HG02973 (cell line): ENCODE measurements at regions not wholly inside any gene's neighbourhood (a gene's known extent, or its start where the extent isn't known, plus 50 kb on each side); places are given as distances from the start of the nearest gene placed in this dataset.
"Not testable (repeated sequence)": the region's sequence is repeated elsewhere in the genome, so short reads cannot be mapped to it uniquely, and the experiment has no call there.

Experiments
- ATAC-seq: cut with Tn5 transposase; IDR thresholded peaks from one replicate; pipeline ENCODE4 v1.9.1; 2021; ENCODE audit warnings: moderate library complexity; ENCODE audit not compliant: unreplicated experiment

DNA sequence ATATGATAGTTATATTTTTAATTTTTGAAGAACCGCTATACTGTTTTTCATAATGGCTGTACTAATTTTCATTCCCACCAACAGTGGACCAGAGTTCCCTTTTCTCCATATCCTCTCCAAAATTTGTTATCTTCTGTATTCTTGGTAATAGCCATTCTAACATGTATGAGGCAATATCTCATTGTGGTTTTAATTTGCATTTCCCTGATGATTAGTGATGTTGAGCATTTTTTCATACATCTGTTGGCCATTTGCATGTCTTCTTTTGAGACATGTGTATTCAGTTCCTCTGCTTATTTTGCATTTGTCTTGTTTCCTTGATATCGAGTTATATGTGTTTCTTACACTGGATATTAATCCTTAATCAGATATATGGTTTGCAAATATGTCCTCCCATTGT is 770.8 kb upstream of the MBL2 start:
- ATAC-seq, result no peak

DNA sequence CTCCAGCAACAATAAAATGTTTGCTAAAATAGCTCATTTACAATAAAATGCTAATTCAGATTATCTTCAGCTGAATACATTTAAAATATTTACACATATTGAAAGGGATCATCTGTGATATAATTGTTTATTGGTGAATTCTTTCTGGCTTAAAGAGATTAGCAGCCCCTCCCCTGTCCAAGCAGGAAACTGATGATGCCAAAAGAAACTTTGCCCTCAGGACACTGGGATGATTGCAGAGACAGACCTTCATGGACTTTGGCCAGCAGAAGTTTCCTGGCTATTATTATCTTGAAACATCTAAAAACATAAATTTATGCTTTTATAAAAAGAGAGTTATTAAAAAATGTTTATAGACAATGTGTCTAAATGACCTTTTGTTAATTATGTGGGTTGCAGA is 764.9 kb upstream of the MBL2 start:
- ATAC-seq, result no peak

DNA sequence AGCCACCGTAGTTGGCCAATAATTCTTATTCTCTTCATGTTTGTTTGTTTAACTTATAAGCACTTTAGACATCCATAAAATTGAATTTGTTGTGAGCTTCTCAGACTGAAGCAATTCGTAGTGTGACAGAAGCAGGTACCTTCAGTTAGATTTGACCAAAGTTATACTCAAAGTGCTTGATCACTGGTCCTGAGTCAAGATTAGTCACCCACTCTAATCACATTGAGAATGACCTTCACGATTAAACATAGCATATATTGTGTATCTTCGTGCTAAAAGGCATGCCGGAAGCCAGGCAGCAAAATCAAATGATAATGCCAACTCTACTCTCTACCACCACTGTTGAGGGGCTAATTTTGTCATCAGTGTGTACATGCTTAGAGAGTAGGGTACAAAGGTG is 763.7 kb upstream of the MBL2 start:
- ATAC-seq, result no peak

DNA sequence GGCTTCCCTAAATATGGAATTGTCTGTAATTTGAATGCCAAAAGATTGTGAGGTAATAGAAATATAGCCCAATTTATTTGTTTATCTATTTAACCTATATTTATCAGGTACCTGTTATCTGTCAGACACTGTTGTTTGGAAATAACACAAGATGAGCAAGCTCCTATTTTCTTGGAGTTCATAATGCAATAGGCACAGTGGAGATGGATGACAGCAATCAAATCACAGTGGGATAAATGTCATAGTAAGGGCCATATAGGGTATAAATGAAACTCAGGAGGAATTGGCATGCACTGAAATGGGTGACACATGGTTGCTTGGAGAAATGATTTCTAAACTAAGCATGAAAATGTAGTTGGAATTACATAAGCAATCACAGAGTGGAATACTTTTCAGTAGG is 761.8 kb upstream of the MBL2 start:
- ATAC-seq, result no peak

DNA sequence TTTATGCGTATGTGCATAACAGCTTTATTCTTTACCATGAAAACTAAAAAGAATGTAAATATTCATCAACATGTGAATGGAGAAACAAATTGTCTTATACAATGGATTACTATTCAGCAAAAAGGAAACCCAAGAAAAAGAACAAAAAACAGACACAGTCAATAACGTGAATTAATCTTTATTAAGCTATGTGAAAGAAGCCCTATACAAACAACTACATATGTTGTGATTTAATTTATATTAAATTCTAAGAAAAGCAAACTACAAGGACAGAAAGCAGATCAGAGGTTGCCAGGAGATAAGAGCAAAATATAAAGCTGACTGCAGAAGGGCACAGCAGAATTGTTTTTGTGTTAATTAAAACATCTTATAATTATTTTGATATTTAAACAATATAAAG is 756.4 kb upstream of the MBL2 start:
- ATAC-seq, result no peak

DNA sequence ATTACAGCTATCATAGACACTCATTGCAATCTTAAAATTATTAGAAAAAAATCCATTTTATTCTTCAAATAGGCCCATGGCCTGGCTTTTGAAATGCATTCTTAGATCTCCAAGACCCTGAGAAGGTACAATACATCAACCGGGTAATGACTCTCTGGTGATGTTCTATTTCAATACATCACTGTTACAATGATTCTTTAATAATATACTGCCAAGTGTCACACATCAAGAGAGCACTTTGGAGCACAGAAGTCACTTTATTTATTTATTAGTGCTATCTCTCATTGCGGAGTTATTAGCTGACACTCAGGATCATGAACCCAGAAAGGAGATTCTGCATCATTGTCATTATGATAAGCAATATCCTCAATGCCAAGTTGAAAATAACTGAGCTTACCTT is 748.5 kb upstream of the MBL2 start:
- ATAC-seq, result no peak

DNA sequence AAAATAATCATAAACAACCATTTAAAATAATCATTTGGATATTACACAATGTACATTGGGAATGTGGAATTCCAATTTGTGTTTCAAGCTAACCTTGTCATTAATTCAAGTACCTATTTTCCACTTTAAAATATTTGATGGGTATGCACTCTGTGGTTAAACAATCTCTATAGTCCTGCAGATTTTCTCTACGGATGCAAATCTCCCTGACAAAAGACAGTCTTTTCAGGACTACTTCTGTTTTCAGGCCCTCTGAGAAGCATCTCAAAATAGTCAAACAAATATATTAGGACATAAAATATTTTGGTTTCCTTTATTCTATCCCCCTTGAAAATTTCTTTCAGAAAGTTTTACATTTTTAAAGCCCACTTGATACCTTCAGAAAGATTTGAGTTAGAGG is 735.6 kb upstream of the MBL2 start:
- ATAC-seq, result no peak

DNA sequence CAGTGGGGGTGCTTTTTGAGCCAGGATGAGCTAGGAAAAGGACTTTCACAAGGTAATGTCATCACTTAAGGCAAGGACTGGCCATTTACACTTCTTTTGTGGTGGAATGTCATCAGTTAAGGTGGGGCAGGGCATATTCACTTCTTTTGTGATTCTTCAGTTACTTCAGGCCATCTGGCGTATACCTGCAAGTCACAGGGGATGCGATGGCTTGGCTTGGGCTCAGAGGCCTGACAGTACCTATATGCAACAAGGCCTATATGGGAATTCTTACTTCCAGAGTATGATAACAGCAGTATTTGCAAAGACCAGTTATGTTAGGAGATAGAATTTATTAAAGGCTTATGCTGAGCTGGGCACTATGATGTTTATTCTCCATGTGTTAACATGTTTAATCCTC is 731.9 kb upstream of the MBL2 start:
- not testable (repeated sequence) for ATAC-seq

DNA sequence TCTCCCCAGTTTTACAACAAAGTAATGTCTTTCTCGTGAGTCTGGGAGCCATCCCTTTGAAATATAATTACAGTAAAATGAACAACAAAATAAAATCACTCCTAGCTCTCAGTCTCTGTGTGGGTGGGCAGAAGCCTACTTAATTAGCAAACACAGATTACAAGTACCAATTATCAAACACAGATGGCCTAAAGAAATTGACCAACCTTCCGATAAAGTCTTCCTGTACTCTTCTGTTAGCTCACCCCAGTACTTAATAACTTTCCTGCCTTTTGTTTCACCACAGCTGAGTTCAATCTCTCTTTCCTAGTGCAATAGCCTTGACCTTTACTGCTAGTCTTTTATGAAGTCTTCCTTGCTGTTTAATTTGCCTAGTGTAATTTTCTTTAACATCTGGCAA is 719.2 kb upstream of the MBL2 start:
- no peak for ATAC-seq

DNA sequence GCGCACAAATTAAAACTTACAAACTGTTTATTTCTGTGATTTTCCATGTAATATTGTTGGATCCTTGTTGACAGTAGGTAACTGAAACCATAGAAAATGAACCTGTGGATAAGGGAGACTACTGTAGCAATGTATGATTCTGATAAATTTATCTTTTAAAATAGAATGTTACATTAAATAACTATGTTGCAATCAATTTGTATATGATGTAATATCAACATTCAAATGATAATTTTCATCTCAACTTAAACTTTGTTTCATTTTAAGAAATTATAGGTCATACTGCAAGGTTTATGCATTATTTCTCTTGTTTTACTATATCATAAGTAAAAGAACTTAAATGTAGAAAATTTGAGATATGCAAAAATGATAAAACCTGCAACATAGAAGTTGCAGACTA is 718.0 kb upstream of the MBL2 start:
- no peak for ATAC-seq

DNA sequence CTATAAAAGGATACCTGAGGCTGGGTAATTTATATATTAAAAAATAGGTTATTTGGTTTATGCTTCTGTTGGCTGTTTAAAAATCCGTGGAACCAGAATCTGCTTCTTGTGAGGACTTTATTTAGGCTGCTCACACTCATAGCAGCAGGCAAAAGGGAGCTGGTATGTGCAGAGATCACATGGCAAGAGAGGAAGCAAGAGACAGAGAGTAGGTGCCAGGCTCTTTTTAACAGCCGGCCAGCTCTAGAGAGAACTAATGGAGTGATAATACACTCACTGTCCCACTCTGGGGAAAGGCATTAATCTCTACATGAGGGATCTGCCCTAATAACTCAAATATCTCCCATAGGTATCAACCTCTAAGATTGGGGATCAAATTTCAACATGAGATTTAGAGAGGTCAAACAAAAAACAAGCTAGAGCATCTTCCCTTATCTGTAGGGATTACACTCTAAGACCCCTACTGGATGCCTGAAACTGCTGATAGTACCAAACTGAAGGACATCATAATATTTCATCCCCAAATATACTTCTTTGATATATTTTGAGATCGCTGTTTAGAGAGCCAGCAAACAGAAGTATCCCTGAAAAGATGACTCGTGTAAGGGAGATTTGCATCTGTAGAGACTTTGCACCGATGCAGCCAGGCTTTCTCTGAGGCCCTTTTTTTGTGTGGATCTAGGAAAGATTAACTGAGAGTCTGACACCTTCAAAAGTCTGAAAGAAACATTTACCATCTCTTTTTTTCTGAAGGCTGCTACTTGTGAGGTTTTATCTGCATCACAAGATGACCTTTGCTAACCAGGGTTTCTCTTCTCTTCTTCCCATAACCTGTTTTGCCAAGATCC is 717.0 kb upstream of the MBL2 start:
- ATAC-seq, result no peak

DNA sequence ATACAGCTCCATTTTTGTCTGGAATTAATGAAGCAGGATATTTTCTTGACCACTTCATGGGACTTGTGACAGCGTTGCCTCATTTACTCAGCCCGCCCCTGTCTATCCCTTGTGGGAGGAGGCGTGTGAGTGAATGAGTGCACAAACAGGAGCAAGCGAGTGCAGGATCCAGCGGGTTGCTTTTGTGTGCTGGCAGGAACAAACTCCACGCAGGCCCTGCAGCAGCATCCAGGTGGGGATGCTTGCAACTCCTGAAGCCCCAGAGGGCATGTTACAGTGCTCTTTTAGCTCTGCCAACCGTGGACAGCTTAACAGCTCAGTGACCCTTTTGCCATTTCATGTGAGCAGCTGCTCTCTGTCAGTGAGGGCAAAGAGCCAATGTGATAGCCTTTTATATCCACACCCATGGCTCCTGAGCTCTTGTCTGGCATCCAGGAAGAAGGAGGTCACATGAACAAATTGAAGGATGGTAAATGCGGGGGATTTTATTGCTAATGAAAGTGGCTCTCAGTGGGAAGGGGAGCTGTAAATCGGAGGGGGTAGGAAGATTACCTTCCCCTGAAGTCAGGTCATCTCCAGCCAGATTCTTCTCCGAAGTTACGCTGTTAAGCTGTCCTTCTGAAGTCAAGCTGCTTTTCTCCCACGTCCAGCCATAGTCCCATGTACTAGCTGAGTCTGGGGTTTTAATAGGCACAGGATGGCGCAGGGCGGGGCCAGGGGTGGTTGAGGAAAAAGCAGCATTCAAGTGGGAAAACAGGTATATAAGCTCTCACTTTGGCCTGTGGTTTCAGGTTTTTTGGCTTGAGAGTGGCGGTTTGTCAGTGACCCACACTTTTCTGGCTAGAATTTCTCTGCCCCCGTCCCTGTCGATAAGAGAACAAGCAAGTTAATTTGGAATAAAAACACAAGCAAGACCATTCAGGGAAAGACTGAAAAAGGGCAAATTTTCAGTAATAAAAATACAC is 714.7 kb upstream of the MBL2 start:
- ATAC-seq, result no peak

DNA sequence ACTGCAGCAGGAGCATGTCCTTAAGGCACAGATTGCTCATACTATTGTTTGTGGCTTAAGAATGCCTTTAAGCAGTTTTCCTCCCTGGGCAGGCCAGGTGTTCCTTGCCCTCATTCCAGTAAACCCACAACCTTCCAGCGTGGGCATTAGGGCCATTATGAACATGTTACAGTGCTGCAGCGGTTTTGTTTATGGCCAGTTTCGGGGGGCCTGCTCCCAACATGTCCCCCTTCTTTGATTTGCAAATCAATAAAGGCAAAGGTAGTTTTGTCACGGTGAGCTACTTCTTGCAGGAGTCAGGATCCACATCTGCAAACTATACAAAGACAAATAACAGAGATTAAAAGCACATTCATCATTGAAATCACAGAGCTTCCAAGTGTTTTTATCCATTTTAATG is 712.8 kb upstream of the MBL2 start:
- ATAC-seq, result not testable (repeated sequence)

DNA sequence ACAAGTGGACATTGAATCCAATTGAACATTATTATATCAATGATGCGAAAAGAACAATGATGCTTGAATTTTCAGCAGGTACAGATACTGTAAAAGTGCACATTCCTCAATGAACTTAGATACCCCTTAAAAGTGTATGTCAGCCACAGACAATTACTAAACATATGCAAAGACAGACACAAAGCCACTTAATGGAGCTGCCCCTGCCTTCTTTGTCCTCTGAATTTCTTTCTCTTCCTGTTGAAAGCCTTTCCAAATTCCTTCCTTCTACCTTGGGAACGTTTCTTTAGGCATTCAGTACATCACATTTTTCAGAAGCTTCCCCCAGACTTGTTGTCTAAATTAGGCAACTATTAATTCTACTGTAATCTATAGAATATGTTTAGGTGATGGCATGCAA is 706.8 kb upstream of the MBL2 start:
- ATAC-seq, result no peak

DNA sequence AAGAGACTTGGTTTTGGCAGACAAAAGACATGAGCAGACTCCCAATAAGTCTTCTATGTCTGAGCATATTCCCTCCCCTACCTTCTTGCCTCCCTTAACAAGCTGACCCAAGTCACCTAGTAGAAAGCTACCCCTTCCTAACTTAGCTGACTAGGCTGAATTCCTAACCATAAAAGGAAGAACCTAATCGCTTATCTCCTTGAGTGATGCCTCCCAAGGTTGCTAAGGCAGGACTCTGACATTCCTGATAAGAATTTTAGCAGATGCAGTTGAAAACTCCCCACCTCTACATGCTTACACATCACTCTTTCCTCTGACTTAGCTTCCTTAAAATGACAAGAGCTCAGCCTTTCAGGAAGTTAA is 704.7 kb upstream of the MBL2 start:
- no peak for ATAC-seq

DNA sequence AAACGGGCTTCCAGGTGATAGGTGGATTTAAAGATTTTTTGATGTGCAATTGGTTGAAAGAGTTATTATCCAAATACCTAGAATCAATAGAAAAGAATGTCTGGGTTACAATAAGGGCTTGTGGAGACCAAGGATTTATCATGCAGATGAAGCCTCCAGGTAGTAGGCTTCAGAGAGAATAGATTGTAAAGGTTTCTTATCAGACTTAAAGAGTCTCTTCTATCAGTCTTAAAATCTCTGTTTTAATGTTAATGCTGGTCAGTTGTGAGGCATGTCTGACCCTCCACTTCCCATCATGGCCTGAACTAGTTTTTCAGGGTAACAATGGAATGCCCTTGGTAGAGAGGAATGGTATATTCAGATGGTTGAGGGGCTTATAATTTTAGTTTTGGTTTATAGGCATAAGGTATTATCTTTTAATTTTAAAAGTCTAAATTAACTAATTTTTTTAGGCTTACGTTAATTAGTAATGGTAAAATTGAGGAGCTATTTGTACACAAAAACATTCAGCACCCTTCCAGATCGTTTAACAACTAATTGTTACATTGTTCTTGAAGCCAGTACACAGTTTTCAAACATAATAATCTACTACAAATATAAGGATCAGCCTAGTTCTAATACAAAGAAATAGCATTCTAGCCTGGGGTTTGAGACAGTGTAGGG is 704.2 kb upstream of the MBL2 start:
- no peak for ATAC-seq

DNA sequence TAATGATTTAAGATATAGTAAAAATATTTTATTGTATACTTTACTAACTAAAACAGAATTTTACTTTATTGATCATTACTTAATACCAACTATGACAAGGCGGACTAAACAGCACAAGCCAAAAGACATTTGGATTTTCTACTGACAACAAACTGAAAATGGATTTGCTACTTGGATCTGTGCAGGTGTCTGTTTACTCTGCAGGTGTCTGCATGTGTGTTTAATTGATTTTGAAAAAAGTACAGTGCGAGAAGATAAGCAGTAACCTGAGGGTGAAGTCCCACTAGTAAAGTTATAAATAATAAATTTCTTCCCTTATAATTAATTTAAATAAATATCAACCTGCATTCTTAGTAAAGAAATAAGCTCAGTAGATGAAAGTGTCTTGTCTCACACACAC is 696.8 kb upstream of the MBL2 start:
- ATAC-seq, result no peak

DNA sequence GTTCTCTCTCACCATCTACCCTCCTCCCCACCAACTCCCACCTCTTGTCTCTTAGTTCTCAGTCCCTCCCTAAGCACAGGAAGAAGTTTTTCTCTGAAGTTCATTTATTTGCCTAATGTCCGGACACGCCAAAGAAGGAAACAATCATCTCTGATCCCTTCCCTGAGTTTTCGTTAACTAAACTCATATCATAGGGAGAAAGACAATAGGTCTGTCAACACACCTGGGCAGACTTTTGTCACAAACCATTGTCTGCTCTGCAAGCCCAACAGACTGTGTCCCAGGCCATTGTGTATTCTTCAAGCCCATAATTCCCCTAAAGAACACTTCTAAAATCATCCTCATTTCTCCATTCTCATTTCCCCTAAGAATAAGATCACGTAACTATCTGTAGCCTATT is 691.0 kb upstream of the MBL2 start:
- no peak for ATAC-seq

DNA sequence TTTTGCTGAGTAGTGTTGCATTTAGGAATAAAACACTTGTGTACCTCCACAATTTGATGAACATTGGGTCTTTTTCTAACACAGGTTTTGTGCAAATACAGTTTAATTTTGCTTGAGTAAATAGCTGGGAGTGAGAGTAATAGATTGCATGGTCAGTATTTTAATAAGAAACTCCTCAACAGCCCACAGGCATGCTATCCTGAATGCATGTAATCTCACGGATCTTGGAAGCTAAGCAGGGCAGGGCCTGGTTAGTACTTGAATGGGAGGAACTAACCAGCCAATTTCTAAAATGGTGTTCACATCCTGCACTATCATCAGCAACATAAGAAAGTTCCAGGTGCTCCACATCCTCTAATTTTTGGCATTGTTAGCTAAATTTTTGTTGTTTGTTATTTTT is 685.4 kb upstream of the MBL2 start:
- no peak for ATAC-seq

DNA sequence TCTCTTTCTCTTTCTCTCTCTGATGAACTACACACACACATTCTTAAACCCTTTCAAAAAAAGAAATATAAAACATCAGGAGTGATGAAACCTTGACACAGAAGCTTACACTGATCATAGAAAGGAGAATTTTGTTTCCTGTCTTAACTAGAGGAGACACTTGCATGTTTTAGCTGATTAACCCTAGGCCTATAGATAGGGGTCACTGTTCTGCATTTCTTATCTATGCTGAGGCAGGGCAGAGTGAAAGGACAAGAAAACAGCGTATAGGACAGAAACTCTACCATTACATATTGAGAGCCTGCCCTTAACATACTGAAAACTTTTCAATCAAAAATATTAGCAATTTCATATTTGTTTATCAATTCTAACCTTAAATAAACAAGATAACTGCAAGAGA is 680.6 kb upstream of the MBL2 start:
- ATAC-seq, result no peak

DNA sequence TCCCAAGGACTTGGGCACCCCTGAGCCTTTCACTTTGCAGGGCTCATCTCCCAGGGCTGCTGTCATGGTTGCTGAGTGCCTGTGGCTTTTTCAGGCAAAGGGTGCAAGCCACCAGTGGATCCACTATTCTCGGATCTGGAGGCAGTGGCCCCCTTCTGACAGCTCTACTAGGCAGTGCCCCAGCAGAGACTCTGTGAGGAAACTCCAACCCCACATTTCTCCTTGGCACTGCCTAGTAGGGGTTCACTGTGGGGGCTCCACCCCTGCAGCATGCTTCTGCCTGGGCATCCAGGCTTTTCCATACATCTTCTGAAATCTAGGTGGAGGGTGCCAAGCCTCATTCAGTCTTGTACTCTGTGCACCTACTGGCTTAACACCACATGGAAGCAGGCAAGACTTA is 675.0 kb upstream of the MBL2 start:
- no peak for ATAC-seq

DNA sequence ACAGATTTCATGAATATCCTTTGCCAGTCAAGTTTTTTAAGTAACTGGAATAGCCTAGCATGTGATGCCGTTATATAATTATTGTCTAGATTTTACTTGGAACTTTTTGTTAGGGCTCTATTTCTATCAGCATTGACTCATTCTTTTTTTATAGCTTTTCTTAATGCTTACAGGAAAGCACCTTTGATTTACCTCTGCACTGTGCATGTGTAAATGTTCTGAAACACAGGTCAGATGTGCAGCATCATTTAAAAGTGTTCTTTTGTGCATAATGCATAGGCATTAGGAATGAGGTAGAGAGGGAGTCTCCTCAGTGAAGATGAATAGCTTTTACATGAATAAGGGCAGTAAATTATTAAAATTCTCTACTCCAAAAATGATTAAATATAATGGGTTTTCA is 669.3 kb upstream of the MBL2 start:
- no peak for ATAC-seq
